CD4-positive, alpha-beta T cell treated with Interferon gamma for 1 hour (primary cell): ENCODE measurements at regions not wholly inside any gene's neighbourhood (a gene's known extent, or its start where the extent isn't known, plus 50 kb on each side); places are given as distances from the start of the nearest gene placed in this dataset.

Source experiments
- DNase-seq: peaks from one replicate; pipeline ENCODE4 v3.0.0-alpha.2; 2020

- DNase-seq, result no peak
These were observed 428.2 kb upstream of the IL12A start for GRCh38 chr3:159560214-159560979.

- no peak for DNase-seq
These were observed 423.3 kb upstream of the IL12A start for GRCh38 chr3:159565313-159565712.

GRCh38 chr3:159583662-159584061, 405.0 kb upstream of the IL12A start:
- no peak for DNase-seq

- no peak for DNase-seq
These were observed 404.2 kb upstream of the IL12A start for GRCh38 chr3:159584421-159584820.

- no peak for DNase-seq
These were observed 401.9 kb upstream of the IL12A start for GRCh38 chr3:159586571-159587202.

GRCh38 chr3:159593927-159594605, 394.6 kb upstream of the IL12A start:
- DNase-seq, result no peak

- no peak for DNase-seq
These were observed 388.3 kb upstream of the IL12A start for GRCh38 chr3:159600291-159600690.

- DNase-seq, result no peak
These were observed 384.5 kb upstream of the IL12A start for GRCh38 chr3:159604151-159604581.

- DNase-seq, result no peak
These were observed 383.5 kb upstream of the IL12A start for GRCh38 chr3:159605101-159605500.

- DNase-seq, result no peak
These were observed 382.9 kb upstream of the IL12A start for GRCh38 chr3:159605776-159606175.

GRCh38 chr3:159607856-159608255, 380.8 kb upstream of the IL12A start:
- no peak for DNase-seq

GRCh38 chr3:159608311-159608710, 380.3 kb upstream of the IL12A start:
- DNase-seq, result no peak

GRCh38 chr3:159609625-159610024, 379.0 kb upstream of the IL12A start:
- DNase-seq, result no peak

- DNase-seq, result no peak
These were observed 372.3 kb upstream of the IL12A start for GRCh38 chr3:159616234-159616825.

- DNase-seq, result no peak
These were observed 369.2 kb upstream of the IL12A start for GRCh38 chr3:159619341-159619885.

- no peak for DNase-seq
These were observed 368.4 kb upstream of the IL12A start for GRCh38 chr3:159620281-159620680.

GRCh38 chr3:159620873-159621272, 367.8 kb upstream of the IL12A start:
- no peak for DNase-seq

- DNase-seq, result no peak
These were observed 364.0 kb upstream of the IL12A start for GRCh38 chr3:159624616-159625015.

- DNase-seq, result no peak
These were observed 363.0 kb upstream of the IL12A start for GRCh38 chr3:159625594-159625993.

- DNase-seq, result no peak
These were observed 362.0 kb upstream of the IL12A start for GRCh38 chr3:159626598-159626997.

GRCh38 chr3:159627229-159627628, 361.4 kb upstream of the IL12A start:
- DNase-seq, result no peak

GRCh38 chr3:159627634-159628033, 361.0 kb upstream of the IL12A start:
- DNase-seq, result no peak

GRCh38 chr3:159629329-159630084, 359.1 kb upstream of the IL12A start:
- no peak for DNase-seq
